ENCODE measurements at regions not wholly inside any gene's neighbourhood (a gene's known extent, or its start where the extent isn't known, plus 50 kb on each side); places are given as distances from the start of the nearest gene placed in this dataset.

GRCh38 chr7:81416659-81417058 lies 353.2 kb downstream of the HGF start:
- POLR2A ChIA-PET = no interaction called here
- H3K27ac ChIP-seq (ENCODE audit: insufficient read depth, low read depth, low read length) = no peak overlapping the region
- no peaks in the 10 kb centered on the region for H3K9me1 ChIP-seq (replicated peaks; ENCODE audit: control insufficient read depth, extremely low read depth, insufficient read depth, low read length)
- no peak for TF ChIP-seq MAX (IDR thresholded peaks at IDR 0.05; ENCODE audit: insufficient read depth, insufficient read length)
- TF ChIP-seq JUN (IDR thresholded peaks at IDR 0.05; ENCODE audit: borderline replicate concordance, insufficient read depth, insufficient read length, low read depth) = no peak
- TF ChIP-seq EZH2 (IDR thresholded peaks at IDR 0.05; ENCODE audit: borderline replicate concordance, low read depth, low read length, severe bottlenecking) = no peak
- no peak for TF ChIP-seq CTCF (IDR thresholded peaks at IDR 0.05; ENCODE audit: extremely low read depth in 1 of 2, insufficient read depth in 1 of 2, low read depth in 1 of 2, low read length in 2 of 2)
- TF ChIP-seq POLR2A (IDR thresholded peaks at IDR 0.05; ENCODE audit: low read depth, low read length) = no peak
- no peak for TF ChIP-seq GATA2 (IDR thresholded peaks at IDR 0.05; ENCODE audit: insufficient read depth, insufficient read length, low read depth, low read length)
- no peak for TF ChIP-seq POLR2AphosphoS5 (IDR thresholded peaks at IDR 0.05; ENCODE audit: insufficient read depth, low read depth, low read length)
- TF ChIP-seq FOS (IDR thresholded peaks at IDR 0.05; ENCODE audit: borderline replicate concordance, insufficient read depth, low read length) = no peak
- TF ChIP-seq MYC (IDR thresholded peaks at IDR 0.05; ENCODE audit: low read depth, low read length) = no peak
- DNase-seq (ENCODE audit: low read depth, low spot score) = no peak
- no peak overlapping the region for H3K4me2 ChIP-seq (ENCODE audit: insufficient read depth, low read length)
- no peaks in the 10 kb centered on the region for H3K79me2 ChIP-seq (ENCODE audit: control insufficient read depth, insufficient read depth, low read length)
- no peak overlapping the region for H2AFZ ChIP-seq (ENCODE audit: low read depth, low read length)
- no peaks in the 10 kb centered on the region for H3K36me3 ChIP-seq (ENCODE audit: control insufficient read depth in 2 of 2, extremely low read depth in 1 of 2, insufficient read depth in 2 of 2, low read length in 2 of 2)
- dilution Hi-C loops (cut with MboI; ENCODE audit: extremely low pct_ligation_motif_present, low sequenced_read_pairs) = no loop called here
- H3K9ac ChIP-seq (replicated peaks; ENCODE audit: extremely low read depth, insufficient read depth, low read length) = no peak overlapping the region
- H3K4me1 ChIP-seq (ENCODE audit: control insufficient read depth, extremely low read depth, insufficient read depth, low read length) = no peaks in the 10 kb centered on the region
- no peaks in the 10 kb centered on the region for H3K27me3 ChIP-seq (ENCODE audit: control insufficient read depth in 2 of 2, insufficient read depth in 2 of 2, low read length in 2 of 2)
- no peak for FAIRE-seq
- H3K4me3 ChIP-seq (replicated peaks in 1 of 3; ENCODE audit: insufficient read depth in 1 of 3, low read depth in 1 of 3, low read length in 3 of 3) = no peak overlapping the region
- intact Hi-C loops (cut with micrococcal nuclease) = no loop called here
- no peaks in the 10 kb centered on the region for H3K9me3 ChIP-seq (replicated peaks; ENCODE audit: control insufficient read depth, insufficient read depth, low read length)
- BruUV-seq (replicated peaks) = no TSS peak
- CTCF ChIA-PET = no interaction called here
- no peaks in the 10 kb centered on the region for H4K20me1 ChIP-seq (replicated peaks; ENCODE audit: control insufficient read depth, extremely low read depth, insufficient read depth, low read length)
